Mucosa of descending colon (tissue), 3 donors: ENCODE measurements at regions not wholly inside any gene's neighbourhood (a gene's known extent, or its start where the extent isn't known, plus 50 kb on each side); places are given as distances from the start of the nearest gene placed in this dataset.

Experiments used
- ATAC-seq: fragments of 200-7000 bp; cut with Tn5 transposase; one replicate; pipeline ENCODE4 v1.9.1; 2020; ENCODE audit warnings: mild to moderate bottlenecking, moderate library complexity
- DNase-seq, 3 donors: peaks; one replicate each; pipeline ENCODE4 v3.0.0-alpha.2; 2020
- H3K36me3 ChIP-seq: fragments of 200-600 bp; one replicate; pipeline ENCODE4 v1.8.0; 2021; ENCODE audit warnings: low read depth, mild to moderate bottlenecking
- H3K4me1 ChIP-seq: fragments of 200-600 bp; one replicate; pipeline ENCODE4 v1.8.0; 2021; ENCODE audit warnings: low read depth, mild to moderate bottlenecking
- H3K4me3 ChIP-seq: fragments of 200-600 bp; one replicate; pipeline ENCODE4 v1.8.0; 2021; ENCODE audit warnings: mild to moderate bottlenecking
- H3K9me3 ChIP-seq: fragments of 200-600 bp; one replicate; pipeline ENCODE4 v1.8.0; 2021; ENCODE audit warnings: mild to moderate bottlenecking
- CTCF ChIP-seq: fragments of 200-600 bp; IDR thresholded peaks from one replicate; pipeline ENCODE4 v1.8.0; 2022; ENCODE audit warnings: antibody characterized with exemption, mild to moderate bottlenecking
- intact Hi-C, 2 donors: fragments of 100-400 bp; cut with DNase I in 1 of 2; cut with micrococcal nuclease in 1 of 2; formaldehyde crosslinking; loops; one replicate each; pipeline versions ENCODE4 v1.11.0 to v1.11.1; 2022; cut with DNase I, micrococcal nuclease
- donor health status: DM: no; HTN: no; CAD: no; lungs with moderate emphysema.
- donor health status: DM: no; HTN: no; CAD: no.
- donor health status: DM: no; HTN: yes; CAD: no.

GRCh38 chr6:169026175-169026574 lies 227.5 kb downstream of the THBS2 start:
- TF ChIP-seq CTCF: no peak
- DNase-seq: no peak
- H3K4me3 ChIP-seq: no peak overlapping the region
- no peaks in the 10 kb centered on the region for H3K9me3 ChIP-seq
- intact Hi-C loops: no loop called here
- ATAC-seq: no peak
- H3K36me3 ChIP-seq: no peaks in the 10 kb centered on the region
- no peaks in the 10 kb centered on the region for H3K4me1 ChIP-seq

GRCh38 chr6:169024047-169024660 lies 229.5 kb downstream of the THBS2 start:
- Histone ChIP-seq H3K9me3 (no peaks in the 10 kb centered on the region), H3K36me3 (no peaks in the 10 kb centered on the region), H3K4me3 (no peak overlapping the region), H3K4me1 (no peaks in the 10 kb centered on the region)
- intact Hi-C loops: no loop called here
- ATAC-seq (no peak), DNase-seq (no peak)
- no peak for TF ChIP-seq CTCF

GRCh38 chr6:169023161-169023874 lies 230.3 kb downstream of the THBS2 start:
- H3K36me3 ChIP-seq: no peaks in the 10 kb centered on the region

GRCh38 chr6:169022079-169022478 lies 231.6 kb downstream of the THBS2 start:
- intact Hi-C loops: no loop called here
- TF ChIP-seq CTCF: no peak
- Histone ChIP-seq H3K36me3 (no peaks in the 10 kb centered on the region), H3K4me1 (no peaks in the 10 kb centered on the region), H3K4me3 (no peak overlapping the region), H3K9me3 (peaks cover 2% of the 10 kb centered on the region)
- ATAC-seq (no peak), DNase-seq (no peak)

More at GRCh38 chr6:169023161-169023874, 230.3 kb downstream of the THBS2 start:
- Histone ChIP-seq H3K4me1 (no peaks in the 10 kb centered on the region), H3K4me3 (no peak overlapping the region), H3K9me3 (no peaks in the 10 kb centered on the region)
- no peak for TF ChIP-seq CTCF
- intact Hi-C loops: no loop called here
- DNase-seq (no peak), ATAC-seq (no peak)

GRCh38 chr6:169020821-169021220 lies 232.8 kb downstream of the THBS2 start:
- H3K4me1 ChIP-seq: no peaks in the 10 kb centered on the region
- TF ChIP-seq CTCF: no peak
- no peaks in the 10 kb centered on the region for H3K36me3 ChIP-seq
- intact Hi-C loops: no loop called here
- peaks cover 3% of the 10 kb centered on the region for H3K9me3 ChIP-seq
- no peak overlapping the region for H3K4me3 ChIP-seq
- DNase-seq: no peak
- no peak for ATAC-seq
